ENCODE measurements at regions not wholly inside any gene's neighbourhood (a gene's known extent, or its start where the extent isn't known, plus 50 kb on each side); places are given as distances from the start of the nearest gene placed in this dataset.

DNA sequence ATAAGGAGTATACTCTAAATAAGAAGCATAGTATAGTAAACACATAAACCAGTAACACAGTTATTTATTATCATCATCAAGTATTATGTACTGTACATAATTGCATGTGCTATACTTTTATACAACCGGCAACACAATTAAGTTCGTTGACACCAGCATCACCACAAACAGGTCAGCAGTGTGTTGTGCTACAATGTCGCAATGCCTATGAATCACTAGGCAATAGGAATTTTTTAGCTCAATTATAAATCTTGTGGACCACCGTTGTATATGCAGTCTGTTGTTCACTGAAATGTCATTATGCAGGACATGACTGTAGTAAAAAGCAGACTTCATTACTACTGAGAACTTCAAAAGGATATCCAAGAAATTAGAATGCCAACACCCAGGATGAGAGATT is 177.0 kb downstream of the PDCD6IP start:
- no peaks in the 10 kb centered on the region for H3K4me1 Mint-ChIP-seq (ENCODE audit: low read depth, unreplicated experiment)
- DNase-seq, result no peak
- Histone ChIP-seq H3K27me3 (replicated peaks; ENCODE audit: control insufficient read depth, insufficient read depth, low read length) (no peaks in the 10 kb centered on the region), H3K36me3 (ENCODE audit: control insufficient read depth, insufficient read depth, low read length) (no peaks in the 10 kb centered on the region), H3K9me3 (no peaks in the 10 kb centered on the region), H3K4me3 (ENCODE audit: low read depth, low read length) (no peak overlapping the region), H3K4me1 (no peaks in the 10 kb centered on the region)
- TF ChIP-seq, protein P1, sequence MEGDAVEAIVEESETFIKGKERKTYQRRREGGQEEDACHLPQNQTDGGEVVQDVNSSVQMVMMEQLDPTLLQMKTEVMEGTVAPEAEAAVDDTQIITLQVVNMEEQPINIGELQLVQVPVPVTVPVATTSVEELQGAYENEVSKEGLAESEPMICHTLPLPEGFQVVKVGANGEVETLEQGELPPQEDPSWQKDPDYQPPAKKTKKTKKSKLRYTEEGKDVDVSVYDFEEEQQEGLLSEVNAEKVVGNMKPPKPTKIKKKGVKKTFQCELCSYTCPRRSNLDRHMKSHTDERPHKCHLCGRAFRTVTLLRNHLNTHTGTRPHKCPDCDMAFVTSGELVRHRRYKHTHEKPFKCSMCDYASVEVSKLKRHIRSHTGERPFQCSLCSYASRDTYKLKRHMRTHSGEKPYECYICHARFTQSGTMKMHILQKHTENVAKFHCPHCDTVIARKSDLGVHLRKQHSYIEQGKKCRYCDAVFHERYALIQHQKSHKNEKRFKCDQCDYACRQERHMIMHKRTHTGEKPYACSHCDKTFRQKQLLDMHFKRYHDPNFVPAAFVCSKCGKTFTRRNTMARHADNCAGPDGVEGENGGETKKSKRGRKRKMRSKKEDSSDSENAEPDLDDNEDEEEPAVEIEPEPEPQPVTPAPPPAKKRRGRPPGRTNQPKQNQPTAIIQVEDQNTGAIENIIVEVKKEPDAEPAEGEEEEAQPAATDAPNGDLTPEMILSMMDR (IDR thresholded peaks at IDR 0.05; ENCODE audit: insufficient read depth in 1 of 2, low read depth in 1 of 2, low read length in 1 of 2, severe bottlenecking in 1 of 2, unreplicated experiment in 1 of 2), result no peak
- no TSS peak for BruUV-seq (replicated peaks)
- no peak overlapping the region for H3K27ac Mint-ChIP-seq (ENCODE audit: unreplicated experiment)
- H3K4me3 Mint-ChIP-seq (ENCODE audit: unreplicated experiment), result no peak overlapping the region
- ChIA-PET CTCF (no interaction called here), POLR2A (no interaction called here)
- H3K27me3 Mint-ChIP-seq (ENCODE audit: insufficient read depth, unreplicated experiment), result peaks cover 3% of the 10 kb centered on the region
- intact Hi-C loops (cut with micrococcal nuclease; ENCODE audit: unreplicated experiment), result no loop called here
- H3K36me3 Mint-ChIP-seq (ENCODE audit: insufficient read depth, unreplicated experiment), result no peaks in the 10 kb centered on the region
- no peaks in the 10 kb centered on the region for H3K9me3 Mint-ChIP-seq (ENCODE audit: unreplicated experiment)

DNA sequence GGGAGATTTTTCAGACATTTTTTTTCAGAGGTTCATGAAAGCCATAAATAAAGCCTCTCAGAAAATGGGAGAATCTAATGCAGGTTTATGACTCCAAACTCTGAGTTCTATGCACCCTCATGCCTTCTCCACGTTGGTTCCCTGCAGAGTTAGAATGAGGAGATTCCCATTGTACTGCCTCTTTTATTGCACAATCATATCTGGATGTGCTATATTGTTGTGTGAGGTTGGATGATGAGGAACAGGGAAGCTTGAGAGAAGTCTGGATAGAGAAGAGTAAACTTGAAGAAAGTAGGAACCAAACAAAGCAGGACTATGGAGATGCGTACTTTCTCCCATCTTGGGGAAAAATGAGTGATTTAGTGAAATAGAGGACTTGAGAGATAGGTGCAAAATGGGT is 178.8 kb downstream of the PDCD6IP start:
- H3K4me1 Mint-ChIP-seq (ENCODE audit: low read depth, unreplicated experiment), result no peaks in the 10 kb centered on the region
- Histone ChIP-seq H3K4me3 (ENCODE audit: low read depth, low read length) (no peak overlapping the region), H3K4me1 (no peaks in the 10 kb centered on the region), H3K27me3 (replicated peaks; ENCODE audit: control insufficient read depth, insufficient read depth, low read length) (no peaks in the 10 kb centered on the region), H3K36me3 (ENCODE audit: control insufficient read depth, insufficient read depth, low read length) (no peaks in the 10 kb centered on the region), H3K9me3 (no peaks in the 10 kb centered on the region)
- POLR2A ChIA-PET, result no interaction called here
- CTCF ChIA-PET, result no interaction called here
- H3K4me3 Mint-ChIP-seq (ENCODE audit: unreplicated experiment), result no peak overlapping the region
- H3K27ac Mint-ChIP-seq (ENCODE audit: unreplicated experiment), result no peak overlapping the region
- no peaks in the 10 kb centered on the region for H3K36me3 Mint-ChIP-seq (ENCODE audit: insufficient read depth, unreplicated experiment)
- TF ChIP-seq, protein P1 (IDR thresholded peaks at IDR 0.05; ENCODE audit: insufficient read depth in 1 of 2, low read depth in 1 of 2, low read length in 1 of 2, severe bottlenecking in 1 of 2, unreplicated experiment in 1 of 2), result no peak
- BruUV-seq (replicated peaks), result no TSS peak
- no peak for DNase-seq
- H3K9me3 Mint-ChIP-seq (ENCODE audit: unreplicated experiment), result no peaks in the 10 kb centered on the region
- H3K27me3 Mint-ChIP-seq (ENCODE audit: insufficient read depth, unreplicated experiment), result peaks cover 3% of the 10 kb centered on the region
- intact Hi-C loops (cut with micrococcal nuclease; ENCODE audit: unreplicated experiment), result no loop called here

DNA sequence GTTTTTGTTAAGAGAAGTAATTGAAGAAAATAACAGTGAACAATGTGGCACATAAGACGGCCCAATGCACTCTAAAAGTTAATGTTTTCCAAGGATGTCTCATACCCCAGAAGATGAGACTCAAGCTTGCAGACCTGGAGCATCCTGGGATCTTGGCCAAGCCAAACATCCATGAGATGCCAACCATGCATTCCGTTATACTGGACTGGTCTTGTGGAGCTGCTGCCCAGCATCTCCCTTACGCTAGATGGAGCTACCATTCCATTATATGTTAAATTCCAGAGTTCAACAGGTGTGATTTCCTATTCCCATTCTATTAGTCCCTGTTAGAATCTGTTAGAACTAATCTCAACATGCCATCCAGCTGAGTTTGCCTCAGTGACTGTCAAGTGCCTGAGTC is 181.8 kb downstream of the PDCD6IP start:
- H3K4me1 Mint-ChIP-seq (ENCODE audit: low read depth, unreplicated experiment), result no peaks in the 10 kb centered on the region
- Histone ChIP-seq H3K4me1 (no peaks in the 10 kb centered on the region), H3K4me3 (ENCODE audit: low read depth, low read length) (no peak overlapping the region), H3K36me3 (ENCODE audit: control insufficient read depth, insufficient read depth, low read length) (no peaks in the 10 kb centered on the region), H3K9me3 (no peaks in the 10 kb centered on the region), H3K27me3 (replicated peaks; ENCODE audit: control insufficient read depth, insufficient read depth, low read length) (no peaks in the 10 kb centered on the region)
- peak in 1 of 2 experiments; percentile 41 for DNase-seq
- H3K36me3 Mint-ChIP-seq (ENCODE audit: insufficient read depth, unreplicated experiment), result no peaks in the 10 kb centered on the region
- TF ChIP-seq, protein P1 (IDR thresholded peaks at IDR 0.05; ENCODE audit: insufficient read depth in 1 of 2, low read depth in 1 of 2, low read length in 1 of 2, severe bottlenecking in 1 of 2, unreplicated experiment in 1 of 2), result peak; percentile 72 to 73
- no peak overlapping the region for H3K27ac Mint-ChIP-seq (ENCODE audit: unreplicated experiment)
- intact Hi-C loops (cut with micrococcal nuclease; ENCODE audit: unreplicated experiment), result loop anchor here (1.0 to 10.0 kb wide), 7 partner anchors 31 to 704 kb away; no protein-coding TSS in a partner anchor
- H3K27me3 Mint-ChIP-seq (ENCODE audit: insufficient read depth, unreplicated experiment), result no peaks in the 10 kb centered on the region
- POLR2A ChIA-PET, result no interaction called here
- H3K9me3 Mint-ChIP-seq (ENCODE audit: unreplicated experiment), result no peaks in the 10 kb centered on the region
- no peak overlapping the region for H3K4me3 Mint-ChIP-seq (ENCODE audit: unreplicated experiment)
- BruUV-seq (replicated peaks), result no TSS peak
- CTCF ChIA-PET, result interaction anchor here (0.6 to 1.8 kb wide), 10 partner anchors 21 to 704 kb away, joined by 3 to 13 read pairs (median 8); no protein-coding TSS in a partner anchor

Data from Caco-2 (cell line).